ENCODE measurements at regions not wholly inside any gene's neighbourhood (a gene's known extent, or its start where the extent isn't known, plus 50 kb on each side); places are given as distances from the start of the nearest gene placed in this dataset.
A peak's percentile ranks its signal among the peaks of the same experiment; 100 is the strongest.

DNA sequence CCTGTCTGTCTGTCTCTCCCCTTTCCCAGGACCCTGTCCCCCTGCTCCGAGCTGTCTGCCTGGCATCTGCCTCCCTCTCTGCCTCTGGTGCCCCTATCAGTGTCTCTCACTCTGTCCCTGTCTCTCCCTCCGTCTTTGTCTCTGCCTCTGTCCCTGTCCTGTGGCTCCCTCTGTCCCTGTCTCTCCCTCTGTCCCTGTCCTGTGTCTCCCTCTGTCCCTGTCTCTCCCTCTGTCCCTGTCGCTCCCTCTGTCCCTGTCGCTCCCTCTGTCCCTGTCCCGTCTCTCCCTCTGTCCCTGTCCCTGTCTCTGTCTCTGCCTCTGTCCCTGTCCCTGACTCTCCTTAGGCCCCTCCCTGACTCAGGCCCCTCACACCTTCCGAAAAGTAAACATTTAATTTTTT, 75.0 kb upstream of the PAX2 start:
- H3K27me3 ChIP-seq (ENCODE audit: control insufficient read depth in 2 of 2, insufficient read depth in 1 of 2, low read length in 1 of 2), result peaks cover 31 to 78% of the 10 kb centered on the region in 2 donors

DNA sequence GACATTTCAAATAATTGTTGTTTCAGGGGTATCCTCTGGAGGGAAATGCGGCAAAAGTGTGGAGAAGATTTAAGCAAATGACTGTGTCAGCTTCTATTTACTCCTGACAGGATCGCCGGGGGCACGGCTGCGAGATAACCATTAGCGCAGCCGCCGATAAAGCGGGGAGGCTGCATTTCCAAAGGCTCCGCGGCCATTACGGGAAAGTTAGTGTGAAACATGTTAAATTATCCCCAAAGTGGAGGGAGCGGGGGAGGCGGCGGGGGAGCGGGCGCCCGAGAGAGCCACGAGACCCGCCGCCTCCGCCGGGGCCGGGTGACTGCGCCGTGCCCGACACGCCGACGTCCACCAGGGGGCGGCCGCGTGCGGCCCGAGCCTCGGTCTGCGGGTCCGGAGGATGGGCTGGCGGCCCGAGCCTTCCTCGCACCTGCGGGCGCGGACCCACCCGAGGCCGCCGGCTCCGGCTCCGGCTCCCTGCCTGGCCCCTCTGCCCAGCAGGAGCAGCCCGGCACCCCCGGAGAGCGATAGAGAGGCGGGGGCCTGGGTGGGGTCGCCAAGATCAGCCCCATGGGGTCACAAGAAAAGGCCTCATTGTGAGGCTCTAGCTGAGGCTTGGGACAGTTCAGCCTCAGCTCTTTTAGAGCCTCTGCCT, 74.4 kb upstream of the PAX2 start:
- Histone ChIP-seq H3K27me3 (ENCODE audit: control insufficient read depth in 2 of 2, insufficient read depth in 1 of 2, low read length in 1 of 2) (peaks cover 31 to 79% of the 10 kb centered on the region in 2 donors), H3K27ac (ENCODE audit: low read depth in 1 of 2, low read length in 1 of 2) (no peak overlapping the region), H3K4me1 (ENCODE audit: control insufficient read depth in 2 of 2, insufficient read depth in 2 of 2, low read length in 2 of 2) (no peaks in the 10 kb centered on the region), H3K4me3 (ENCODE audit: low read length in 2 of 2) (no peak overlapping the region), H3K36me3 (ENCODE audit: control insufficient read depth in 2 of 2, insufficient read depth in 2 of 2, low read length in 1 of 2) (no peaks in the 10 kb centered on the region), H3K9me3 (ENCODE audit: control insufficient read depth in 2 of 2, insufficient read depth in 1 of 2, low read length in 1 of 2) (no peaks in the 10 kb centered on the region)
- 6% methylated on average over 54 of the region's 54 CpGs for WGBS
- peak in 4 of 9 donors; percentile 26 to 48 (median 35) for DNase-seq (ENCODE audit: low read depth in 6 of 9, low spot score in 9 of 9)

More for the DNA sequence above, 75.0 kb upstream of the PAX2 start:
- no peak for DNase-seq (ENCODE audit: low read depth in 6 of 9, low spot score in 9 of 9)
- no peak overlapping the region for H3K4me3 ChIP-seq (ENCODE audit: low read length in 2 of 2)
- no peaks in the 10 kb centered on the region for H3K9me3 ChIP-seq (ENCODE audit: control insufficient read depth in 2 of 2, insufficient read depth in 1 of 2, low read length in 1 of 2)
- WGBS, result 47% methylated on average over 6 of the region's 6 CpGs
- H3K36me3 ChIP-seq (ENCODE audit: control insufficient read depth in 2 of 2, insufficient read depth in 2 of 2, low read length in 1 of 2), result no peaks in the 10 kb centered on the region
- H3K4me1 ChIP-seq (ENCODE audit: control insufficient read depth in 2 of 2, insufficient read depth in 2 of 2, low read length in 2 of 2), result no peaks in the 10 kb centered on the region
- no peak overlapping the region for H3K27ac ChIP-seq (ENCODE audit: low read depth in 1 of 2, low read length in 1 of 2)

DNA sequence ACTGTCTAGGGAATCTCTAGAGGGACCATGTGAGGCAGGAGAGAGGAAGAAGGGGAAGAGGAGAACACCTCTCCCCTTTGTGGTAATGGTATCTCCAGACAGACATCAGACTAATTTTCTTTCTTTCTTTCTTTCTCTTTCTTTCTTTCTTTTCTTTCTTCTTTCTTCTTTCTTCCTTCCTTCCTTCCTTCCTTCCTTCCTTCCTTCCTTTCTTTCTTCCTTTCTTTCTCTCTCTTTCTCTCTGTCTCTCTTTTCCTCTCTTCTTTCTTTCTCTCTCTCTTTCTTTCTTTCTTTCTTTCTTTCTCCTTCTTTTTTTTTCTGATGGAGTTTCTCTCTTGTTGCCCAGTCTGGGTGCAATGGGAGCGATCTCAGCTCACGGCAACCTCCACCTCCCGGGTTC, 73.2 kb upstream of the PAX2 start:
- Histone ChIP-seq H3K4me3 (ENCODE audit: low read length in 2 of 2) (no peak overlapping the region), H3K36me3 (ENCODE audit: control insufficient read depth in 2 of 2, insufficient read depth in 2 of 2, low read length in 1 of 2) (no peaks in the 10 kb centered on the region), H3K27me3 (ENCODE audit: control insufficient read depth in 2 of 2, insufficient read depth in 1 of 2, low read length in 1 of 2) (peaks cover 31 to 76% of the 10 kb centered on the region in 2 donors), H3K9me3 (ENCODE audit: control insufficient read depth in 2 of 2, insufficient read depth in 1 of 2, low read length in 1 of 2) (no peaks in the 10 kb centered on the region), H3K4me1 (ENCODE audit: control insufficient read depth in 2 of 2, insufficient read depth in 2 of 2, low read length in 2 of 2) (no peaks in the 10 kb centered on the region), H3K27ac (ENCODE audit: low read depth in 1 of 2, low read length in 1 of 2) (no peak overlapping the region)
- no peak for DNase-seq (ENCODE audit: low read depth in 6 of 9, low spot score in 9 of 9)
- WGBS, result 93% methylated on average over 3 of the region's 3 CpGs

GRCh38 chr10:100677290-100677945, 68.0 kb upstream of the PAX2 start:
- WGBS, result 79% methylated on average over 6 of the region's 6 CpGs
- Histone ChIP-seq H3K36me3 (ENCODE audit: control insufficient read depth in 2 of 2, insufficient read depth in 2 of 2, low read length in 1 of 2) (no peaks in the 10 kb centered on the region), H3K9me3 (ENCODE audit: control insufficient read depth in 2 of 2, insufficient read depth in 1 of 2, low read length in 1 of 2) (no peaks in the 10 kb centered on the region), H3K4me1 (ENCODE audit: control insufficient read depth in 2 of 2, insufficient read depth in 2 of 2, low read length in 2 of 2) (no peaks in the 10 kb centered on the region), H3K27me3 (ENCODE audit: control insufficient read depth in 2 of 2, insufficient read depth in 1 of 2, low read length in 1 of 2) (peaks cover 29 to 68% of the 10 kb centered on the region in 2 donors), H3K27ac (ENCODE audit: low read depth in 1 of 2, low read length in 1 of 2) (no peak overlapping the region), H3K4me3 (ENCODE audit: low read length in 2 of 2) (no peak overlapping the region)
- no peak for DNase-seq (ENCODE audit: low read depth in 6 of 9, low spot score in 9 of 9)

DNA sequence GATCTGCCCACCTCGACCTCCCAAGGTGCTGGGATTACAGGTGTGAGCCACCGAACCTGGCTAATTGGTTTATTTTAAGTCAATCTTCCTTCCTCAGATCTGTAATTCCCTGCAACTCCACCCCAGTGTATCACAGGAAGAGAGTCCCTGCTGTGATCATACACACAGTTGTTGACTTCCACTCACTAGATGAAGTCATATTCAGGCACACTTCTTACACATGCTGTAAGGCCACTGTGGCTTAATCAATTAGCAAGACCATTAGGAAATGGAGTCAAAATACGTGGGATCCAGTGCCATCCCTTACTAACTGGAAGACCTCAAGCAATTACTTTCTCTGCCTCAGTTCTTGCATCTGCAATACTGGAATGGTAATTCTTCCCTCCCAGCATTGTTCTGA, 66.1 kb upstream of the PAX2 start:
- Histone ChIP-seq H3K4me3 (ENCODE audit: low read length in 2 of 2) (no peak overlapping the region), H3K27ac (ENCODE audit: low read depth in 1 of 2, low read length in 1 of 2) (no peak overlapping the region), H3K36me3 (ENCODE audit: control insufficient read depth in 2 of 2, insufficient read depth in 2 of 2, low read length in 1 of 2) (no peaks in the 10 kb centered on the region), H3K27me3 (ENCODE audit: control insufficient read depth in 2 of 2, insufficient read depth in 1 of 2, low read length in 1 of 2) (peaks cover 42 to 73% of the 10 kb centered on the region in 2 donors), H3K4me1 (ENCODE audit: control insufficient read depth in 2 of 2, insufficient read depth in 2 of 2, low read length in 2 of 2) (no peaks in the 10 kb centered on the region), H3K9me3 (ENCODE audit: control insufficient read depth in 2 of 2, insufficient read depth in 1 of 2, low read length in 1 of 2) (no peaks in the 10 kb centered on the region)
- WGBS, result 34% methylated on average over 3 of the region's 3 CpGs
- DNase-seq (ENCODE audit: low read depth in 6 of 9, low spot score in 9 of 9), result no peak

GRCh38 chr10:100683004-100683403, 62.4 kb upstream of the PAX2 start:
- H3K4me1 ChIP-seq (ENCODE audit: control insufficient read depth in 2 of 2, insufficient read depth in 2 of 2, low read length in 2 of 2), result peaks cover 0 to 4% of the 10 kb centered on the region in 2 donors
- peaks cover 65 to 94% of the 10 kb centered on the region in 2 donors for H3K27me3 ChIP-seq (ENCODE audit: control insufficient read depth in 2 of 2, insufficient read depth in 1 of 2, low read length in 1 of 2)
- H3K9me3 ChIP-seq (ENCODE audit: control insufficient read depth in 2 of 2, insufficient read depth in 1 of 2, low read length in 1 of 2), result no peaks in the 10 kb centered on the region
- H3K36me3 ChIP-seq (ENCODE audit: control insufficient read depth in 2 of 2, insufficient read depth in 2 of 2, low read length in 1 of 2), result no peaks in the 10 kb centered on the region
- H3K4me3 ChIP-seq (ENCODE audit: low read length in 2 of 2), result no peak overlapping the region
- WGBS, result 11% methylated on average over 1 of the region's 1 CpG
- no peak for DNase-seq (ENCODE audit: low read depth in 6 of 9, low spot score in 9 of 9)
- H3K27ac ChIP-seq (ENCODE audit: low read depth in 1 of 2, low read length in 1 of 2), result no peak overlapping the region

DNA sequence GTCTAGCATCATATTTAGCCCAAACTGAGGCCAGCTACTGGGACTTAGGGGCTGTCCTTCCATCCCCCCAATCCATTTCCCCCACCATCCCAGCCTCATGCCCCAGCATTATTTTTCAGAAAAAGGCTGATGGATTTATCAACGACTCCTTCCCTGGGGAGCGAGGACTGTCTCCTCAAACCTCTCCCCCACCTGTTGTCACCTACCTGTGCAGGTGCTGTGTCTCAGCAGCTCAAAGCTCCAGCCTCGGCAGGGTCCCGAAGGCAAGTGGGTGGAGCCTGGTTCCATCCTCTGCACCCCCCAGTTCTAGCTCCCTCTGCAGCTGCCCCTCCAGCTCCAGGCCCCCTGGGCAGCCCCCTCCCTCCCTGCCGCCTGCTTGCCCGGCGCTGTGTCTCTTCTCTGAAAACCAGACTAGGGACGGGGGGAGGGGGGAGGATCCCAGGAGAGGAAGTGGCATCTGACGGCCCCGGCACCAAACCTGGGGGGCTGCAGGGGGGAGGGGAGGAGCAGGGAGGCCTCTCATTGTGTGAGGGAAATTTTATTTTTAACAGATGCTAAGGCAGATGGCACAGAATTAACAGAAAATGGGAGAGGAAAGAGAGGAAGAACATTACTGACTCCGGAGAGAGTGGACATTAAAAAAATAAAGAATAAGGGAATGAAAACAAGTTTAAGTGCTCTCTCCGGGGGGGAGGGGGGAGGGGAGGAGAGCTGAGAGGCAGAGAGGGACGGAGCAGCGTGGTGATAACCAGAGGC, 61.7 kb upstream of the PAX2 start:
- Histone ChIP-seq H3K9me3 (ENCODE audit: control insufficient read depth in 2 of 2, insufficient read depth in 1 of 2, low read length in 1 of 2) (no peaks in the 10 kb centered on the region), H3K4me3 (ENCODE audit: low read length in 2 of 2) (no peak overlapping the region), H3K27ac (ENCODE audit: low read depth in 1 of 2, low read length in 1 of 2) (no peak overlapping the region), H3K4me1 (ENCODE audit: control insufficient read depth in 2 of 2, insufficient read depth in 2 of 2, low read length in 2 of 2) (peaks cover 0 to 4% of the 10 kb centered on the region in 2 donors), H3K36me3 (ENCODE audit: control insufficient read depth in 2 of 2, insufficient read depth in 2 of 2, low read length in 1 of 2) (no peaks in the 10 kb centered on the region), H3K27me3 (ENCODE audit: control insufficient read depth in 2 of 2, insufficient read depth in 1 of 2, low read length in 1 of 2) (peaks cover 65 to 98% of the 10 kb centered on the region in 2 donors)
- no peak for DNase-seq (ENCODE audit: low read depth in 6 of 9, low spot score in 9 of 9)
- 4% methylated on average over 14 of the region's 14 CpGs for WGBS

DNA sequence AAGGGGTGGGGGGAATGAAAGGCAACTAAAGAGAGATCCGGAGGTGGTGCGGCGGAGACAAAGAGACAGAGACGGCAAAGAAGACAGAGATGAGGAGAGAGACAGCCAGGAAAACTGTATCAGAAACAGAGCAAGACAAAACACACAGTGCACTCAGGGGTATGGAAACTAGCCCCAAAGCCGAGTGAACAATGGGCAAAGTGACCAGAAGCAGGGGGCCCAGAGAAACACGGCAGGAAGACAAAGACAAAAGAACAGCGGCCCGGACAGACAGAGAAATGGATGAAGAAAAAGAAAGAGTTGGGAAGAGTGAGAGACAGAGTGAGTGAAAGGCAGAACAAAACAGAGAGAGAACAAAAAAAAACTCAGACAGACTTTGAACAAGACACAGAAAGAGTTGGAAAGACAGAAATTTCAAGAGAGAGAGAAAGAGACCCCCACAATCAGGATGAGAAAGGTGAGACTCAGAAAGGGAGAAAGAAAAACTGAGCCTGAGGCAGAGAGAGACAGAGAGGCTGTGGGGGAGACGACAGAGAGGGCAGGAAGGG, 60.6 kb upstream of the PAX2 start:
- no peak overlapping the region for H3K4me3 ChIP-seq (ENCODE audit: low read length in 2 of 2)
- H3K27me3 ChIP-seq (ENCODE audit: control insufficient read depth in 2 of 2, insufficient read depth in 1 of 2, low read length in 1 of 2), result peaks cover 66 to 97% of the 10 kb centered on the region in 2 donors
- H3K27ac ChIP-seq (ENCODE audit: low read depth in 1 of 2, low read length in 1 of 2), result no peak overlapping the region
- H3K36me3 ChIP-seq (ENCODE audit: control insufficient read depth in 2 of 2, insufficient read depth in 2 of 2, low read length in 1 of 2), result no peaks in the 10 kb centered on the region
- no peaks in the 10 kb centered on the region for H3K9me3 ChIP-seq (ENCODE audit: control insufficient read depth in 2 of 2, insufficient read depth in 1 of 2, low read length in 1 of 2)
- WGBS, result 10% methylated on average over 9 of the region's 9 CpGs
- peaks cover 0 to 4% of the 10 kb centered on the region in 2 donors for H3K4me1 ChIP-seq (ENCODE audit: control insufficient read depth in 2 of 2, insufficient read depth in 2 of 2, low read length in 2 of 2)
- no peak for DNase-seq (ENCODE audit: low read depth in 6 of 9, low spot score in 9 of 9)

- 59% methylated on average over 6 of the region's 6 CpGs for WGBS
- H3K27me3 ChIP-seq (ENCODE audit: control insufficient read depth in 2 of 2, insufficient read depth in 1 of 2, low read length in 1 of 2), result peaks cover 65 to 92% of the 10 kb centered on the region in 2 donors
- peaks cover 0 to 4% of the 10 kb centered on the region in 2 donors for H3K4me1 ChIP-seq (ENCODE audit: control insufficient read depth in 2 of 2, insufficient read depth in 2 of 2, low read length in 2 of 2)
- H3K27ac ChIP-seq (ENCODE audit: low read depth in 1 of 2, low read length in 1 of 2), result no peak overlapping the region
- no peak overlapping the region for H3K4me3 ChIP-seq (ENCODE audit: low read length in 2 of 2)
- DNase-seq (ENCODE audit: low read depth in 6 of 9, low spot score in 9 of 9), result no peak
- no peaks in the 10 kb centered on the region for H3K9me3 ChIP-seq (ENCODE audit: control insufficient read depth in 2 of 2, insufficient read depth in 1 of 2, low read length in 1 of 2)
- H3K36me3 ChIP-seq (ENCODE audit: control insufficient read depth in 2 of 2, insufficient read depth in 2 of 2, low read length in 1 of 2), result no peaks in the 10 kb centered on the region
Observed at GRCh38 chr10:100685331-100685730, 60.1 kb upstream of the PAX2 start.

All from thymus (tissue), 11 donors.